ENCODE measurements at regions not wholly inside any gene's neighbourhood (a gene's known extent, or its start where the extent isn't known, plus 50 kb on each side); places are given as distances from the start of the nearest gene placed in this dataset.
A peak's percentile ranks its signal among the peaks of the same experiment; 100 is the strongest.
"Not testable (repeated sequence)": the region's sequence is repeated elsewhere in the genome, so short reads cannot be mapped to it uniquely, and the experiment has no call there.

DNA sequence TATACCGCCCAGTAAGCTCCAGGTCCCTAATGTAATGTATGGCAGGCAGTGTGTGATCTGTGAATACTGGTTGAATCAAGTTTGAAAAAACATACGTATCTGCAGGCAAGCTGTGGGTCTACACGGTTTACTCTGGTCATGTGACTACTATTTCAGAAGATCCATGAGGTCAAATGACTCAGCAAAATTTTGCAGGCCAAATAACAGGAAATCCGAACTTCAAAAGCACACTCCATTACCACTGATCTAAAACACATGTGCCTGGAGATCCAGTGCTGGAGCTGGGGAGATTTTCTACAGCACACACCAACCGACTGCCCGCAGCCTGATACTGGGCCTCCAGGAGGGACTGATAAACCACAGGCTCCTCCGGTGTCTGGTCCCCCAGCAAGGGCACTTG lies 64.5 kb upstream of the SLC44A3 start:
- TF ChIP-seq, protein P1, sequence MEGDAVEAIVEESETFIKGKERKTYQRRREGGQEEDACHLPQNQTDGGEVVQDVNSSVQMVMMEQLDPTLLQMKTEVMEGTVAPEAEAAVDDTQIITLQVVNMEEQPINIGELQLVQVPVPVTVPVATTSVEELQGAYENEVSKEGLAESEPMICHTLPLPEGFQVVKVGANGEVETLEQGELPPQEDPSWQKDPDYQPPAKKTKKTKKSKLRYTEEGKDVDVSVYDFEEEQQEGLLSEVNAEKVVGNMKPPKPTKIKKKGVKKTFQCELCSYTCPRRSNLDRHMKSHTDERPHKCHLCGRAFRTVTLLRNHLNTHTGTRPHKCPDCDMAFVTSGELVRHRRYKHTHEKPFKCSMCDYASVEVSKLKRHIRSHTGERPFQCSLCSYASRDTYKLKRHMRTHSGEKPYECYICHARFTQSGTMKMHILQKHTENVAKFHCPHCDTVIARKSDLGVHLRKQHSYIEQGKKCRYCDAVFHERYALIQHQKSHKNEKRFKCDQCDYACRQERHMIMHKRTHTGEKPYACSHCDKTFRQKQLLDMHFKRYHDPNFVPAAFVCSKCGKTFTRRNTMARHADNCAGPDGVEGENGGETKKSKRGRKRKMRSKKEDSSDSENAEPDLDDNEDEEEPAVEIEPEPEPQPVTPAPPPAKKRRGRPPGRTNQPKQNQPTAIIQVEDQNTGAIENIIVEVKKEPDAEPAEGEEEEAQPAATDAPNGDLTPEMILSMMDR (IDR thresholded peaks at IDR 0.05): no peak
- no peak for TF ChIP-seq POLR2A (IDR thresholded peaks at IDR 0.05)
- Histone ChIP-seq H3K4me3 (no peak overlapping the region), H3K9me3 (no peaks in the 10 kb centered on the region), H3K4me1 (peaks cover 0 to 4% of the 10 kb centered on the region in 2 donors), H3K27ac (peak overlapping the region in 1 of 2 donors; percentile 1), H3K36me3 (no peaks in the 10 kb centered on the region), H3K27me3 (no peaks in the 10 kb centered on the region)
- peak; percentile 38 to 53 for DNase-seq
- intact Hi-C loops (cut with DNase I; ENCODE audit: low total_unique reads): no loop called here

DNA sequence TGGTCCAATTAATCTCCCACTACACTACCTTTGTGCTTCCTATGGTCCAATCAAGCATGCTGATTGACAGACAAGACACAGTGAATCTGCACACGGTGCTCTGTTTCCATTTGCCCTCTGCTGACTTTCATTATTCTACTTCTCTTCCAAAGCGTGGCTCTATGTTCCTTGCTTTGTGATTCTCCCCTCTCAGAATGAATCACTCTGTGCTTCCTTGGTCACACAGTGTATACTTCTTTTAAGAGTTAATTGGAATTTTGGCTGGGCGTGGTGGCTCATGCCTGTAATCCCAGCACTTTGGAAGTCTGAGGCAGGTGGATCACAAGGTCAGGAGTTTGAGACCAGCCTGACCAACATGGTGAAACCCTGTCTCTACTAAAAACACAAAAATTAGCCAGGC lies 65.1 kb upstream of the SLC44A3 start:
- H3K4me1 ChIP-seq; H3K36me3 ChIP-seq; H3K27ac ChIP-seq; H3K4me3 ChIP-seq; H3K9me3 ChIP-seq; intact Hi-C loops (cut with DNase I; ENCODE audit: low total_unique reads); DNase-seq; H3K27me3 ChIP-seq: not testable (repeated sequence)

DNA sequence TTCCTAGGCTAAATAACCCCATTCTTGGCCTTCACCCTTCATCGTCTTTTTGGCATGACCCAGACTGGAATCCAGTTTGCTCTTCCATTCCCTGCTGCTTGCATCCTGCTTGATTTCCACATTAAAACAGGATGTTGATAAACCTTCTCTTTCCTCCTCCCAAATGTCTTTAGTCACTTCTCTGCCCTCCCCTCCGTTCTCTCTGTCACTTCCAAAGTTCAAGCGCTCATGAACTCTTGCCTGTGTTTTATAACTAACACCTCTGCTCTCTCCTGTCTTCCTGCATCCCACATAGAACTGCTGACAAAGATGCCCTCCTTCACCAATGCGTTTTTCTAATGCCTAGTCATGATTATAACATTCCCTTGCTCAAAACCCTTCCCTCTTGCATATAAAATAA lies 65.6 kb upstream of the SLC44A3 start:
- DNase-seq: no peak
- TF ChIP-seq POLR2A (IDR thresholded peaks at IDR 0.05): no peak
- TF ChIP-seq, protein P1 (IDR thresholded peaks at IDR 0.05): no peak
- Histone ChIP-seq H3K27me3 (no peaks in the 10 kb centered on the region), H3K36me3 (no peaks in the 10 kb centered on the region), H3K4me3 (no peak overlapping the region), H3K4me1 (peaks cover 0 to 4% of the 10 kb centered on the region in 2 donors), H3K9me3 (no peaks in the 10 kb centered on the region), H3K27ac (no peak overlapping the region)
- intact Hi-C loops (cut with DNase I; ENCODE audit: low total_unique reads): no loop called here

DNA sequence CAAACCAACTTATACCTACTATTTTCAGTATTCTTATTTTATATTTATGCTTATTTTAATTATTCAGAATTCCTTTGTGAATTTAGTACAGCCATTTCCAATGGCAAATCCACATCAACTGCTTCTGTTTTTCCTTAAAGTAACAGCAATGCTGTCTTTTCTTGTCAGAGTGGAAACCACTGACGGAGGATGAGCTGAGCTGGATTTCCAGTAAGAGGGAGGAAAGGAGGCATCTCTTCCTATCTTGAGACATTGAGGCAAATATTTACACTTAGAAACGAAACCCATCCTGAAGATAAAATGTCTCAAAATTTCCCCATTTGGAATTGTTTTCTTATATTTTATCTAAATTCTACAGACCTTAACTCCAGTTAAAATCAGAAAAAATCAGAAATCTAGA lies 66.1 kb upstream of the SLC44A3 start:
- Histone ChIP-seq H3K4me1 (peaks cover 0 to 4% of the 10 kb centered on the region in 2 donors), H3K9me3 (no peaks in the 10 kb centered on the region), H3K27me3 (no peaks in the 10 kb centered on the region), H3K4me3 (no peak overlapping the region), H3K27ac (peak overlapping the region in 1 of 2 donors; percentile 23), H3K36me3 (no peaks in the 10 kb centered on the region)
- TF ChIP-seq, protein P1 (IDR thresholded peaks at IDR 0.05): no peak
- no peak for TF ChIP-seq POLR2A (IDR thresholded peaks at IDR 0.05)
- intact Hi-C loops (cut with DNase I; ENCODE audit: low total_unique reads): no loop called here
- no peak for DNase-seq

DNA sequence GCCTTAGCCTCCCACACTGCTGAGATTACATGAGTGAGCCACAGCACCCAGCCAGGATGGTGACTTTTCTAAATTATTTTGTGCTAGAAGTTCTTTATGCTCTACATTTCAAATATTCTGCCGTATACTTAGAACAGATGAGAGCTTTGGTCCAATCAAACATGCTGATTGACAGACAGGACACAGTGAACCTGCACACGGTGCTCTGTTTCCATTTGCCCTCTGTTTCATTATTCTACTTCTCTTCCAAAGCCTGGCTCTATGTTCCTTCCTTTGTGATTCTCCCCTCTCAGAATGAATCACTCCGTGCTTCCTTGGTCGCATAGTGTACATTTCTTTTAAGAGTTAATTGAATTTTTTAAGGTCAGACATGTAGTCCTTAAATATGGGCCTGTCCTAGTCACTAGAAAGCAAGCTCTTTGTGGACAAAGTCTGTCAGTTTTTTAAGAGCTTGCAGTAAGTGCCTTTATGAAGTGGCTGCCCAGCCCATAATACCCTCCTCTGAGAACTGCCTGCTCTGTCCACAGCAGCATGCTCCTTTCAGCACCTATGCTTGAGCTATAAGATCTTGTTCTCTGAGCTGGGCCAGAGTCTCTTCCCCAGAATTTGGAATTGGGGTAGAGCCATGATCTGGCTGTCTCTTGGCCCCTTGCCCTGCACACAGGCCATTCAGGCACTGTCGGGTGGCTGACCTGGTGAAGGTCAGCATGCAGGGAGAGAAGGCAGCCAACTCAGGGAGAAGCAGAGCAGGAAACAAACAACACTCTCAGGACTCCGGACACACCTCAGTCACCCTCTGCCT lies 66.8 kb upstream of the SLC44A3 start:
- DNase-seq: peak in 1 of 2 donors; percentile 29
- TF ChIP-seq POLR2A (IDR thresholded peaks at IDR 0.05): no peak
- TF ChIP-seq, protein P1 (IDR thresholded peaks at IDR 0.05): no peak
- Histone ChIP-seq H3K9me3 (no peaks in the 10 kb centered on the region), H3K36me3 (peaks cover 0 to 2% of the 10 kb centered on the region in 2 donors), H3K4me3 (no peak overlapping the region), H3K27me3 (no peaks in the 10 kb centered on the region), H3K27ac (peak overlapping the region in 1 of 2 donors; percentile 23), H3K4me1 (peaks cover 0 to 4% of the 10 kb centered on the region in 2 donors)
- intact Hi-C loops (cut with DNase I; ENCODE audit: low total_unique reads): no loop called here

DNA sequence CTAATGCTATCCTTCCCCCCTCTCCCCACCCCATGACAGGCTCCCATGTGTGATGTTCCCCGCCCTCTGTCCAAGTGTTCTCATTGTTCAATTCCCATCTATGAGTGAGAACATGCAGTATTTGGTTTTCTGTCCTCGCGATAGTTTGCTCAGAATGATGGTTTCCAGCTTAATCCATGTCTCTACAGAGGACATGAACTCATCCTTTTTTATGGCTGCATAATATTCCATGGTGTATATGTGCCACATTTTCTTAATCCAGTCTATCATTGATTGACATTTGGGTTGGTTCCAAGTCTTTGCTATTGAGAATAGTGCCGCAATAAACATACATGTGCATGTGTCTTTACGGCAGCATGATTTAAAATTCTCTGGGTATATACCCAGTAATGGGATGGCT lies 68.7 kb upstream of the SLC44A3 start:
- H3K4me1 ChIP-seq; H3K9me3 ChIP-seq; intact Hi-C loops (cut with DNase I; ENCODE audit: low total_unique reads); H3K27me3 ChIP-seq; H3K27ac ChIP-seq; H3K36me3 ChIP-seq; H3K4me3 ChIP-seq; DNase-seq: not testable (repeated sequence)
